IMR-90 (cell line): ENCODE measurements at regions not wholly inside any gene's neighbourhood (a gene's known extent, or its start where the extent isn't known, plus 50 kb on each side); places are given as distances from the start of the nearest gene placed in this dataset.

Experiments used
- CHD1 ChIP-seq: IDR thresholded peaks from 2 replicates; pipeline ENCODE4 v1.6.1; 2012; ENCODE audit warnings: low read depth, low read length, improper control_type of control experiment
- CTCF ChIP-seq: conservative IDR thresholded peaks from 2 replicates; pipeline ENCODE4 v1.5.1; 2012; ENCODE audit warnings: mild to moderate bottlenecking, low read depth, low read length, improper control_type of control experiment
- FOS ChIP-seq: fragments of 150-350 bp; IDR thresholded peaks from 2 replicates; pipeline ENCODE4 v1.6.1; 2016; ENCODE audit warnings: low read depth, low read length
- NFE2L2 ChIP-seq: fragments of 150-350 bp; IDR thresholded peaks from 2 replicates; pipeline ENCODE4 v1.6.1; 2016; ENCODE audit warnings: low read depth, mild to moderate bottlenecking, low read length
- POLR2A ChIP-seq: IDR thresholded peaks from 2 replicates; pipeline ENCODE4 v1.6.1; 2012; ENCODE audit warnings: mild to moderate bottlenecking, low read depth, low read length
- RAD21 ChIP-seq: IDR thresholded peaks from 2 replicates; pipeline ENCODE4 v1.6.1; 2012; ENCODE audit warnings: low read length, improper control_type of control experiment
- RCOR1 ChIP-seq: IDR thresholded peaks from 2 replicates; pipeline ENCODE4 v1.6.1; 2012; ENCODE audit warnings: mild to moderate bottlenecking, low read length, improper control_type of control experiment; ENCODE audit not compliant: insufficient replicate concordance
- RFX5 ChIP-seq: IDR thresholded peaks from 2 replicates; pipeline ENCODE4 v1.8.0; 2012; ENCODE audit warnings: low read depth, mild to moderate bottlenecking, low read length, moderate library complexity
- USF2 ChIP-seq: fragments of 150-350 bp; IDR thresholded peaks from 2 replicates; pipeline ENCODE4 v1.6.1; 2017; ENCODE audit warnings: mild to moderate bottlenecking, antibody characterized with exemption, low read length, low read depth

GRCh38 chr11:16587670-16588069 lies 150.8 kb upstream of the C11orf58 start:
- TF ChIP-seq CTCF, result no peak
- TF ChIP-seq POLR2A, result no peak
- no peak for TF ChIP-seq FOS
- TF ChIP-seq USF2, result no peak
- TF ChIP-seq RFX5, result no peak
- no peak for TF ChIP-seq RAD21
- TF ChIP-seq NFE2L2, result no peak
- TF ChIP-seq CHD1, result no peak
- no peak for TF ChIP-seq RCOR1
